ENCODE measurements at regions not wholly inside any gene's neighbourhood (a gene's known extent, or its start where the extent isn't known, plus 50 kb on each side); places are given as distances from the start of the nearest gene placed in this dataset.

- no peak for DNase-seq (ENCODE audit: low spot score)
These were observed 50.6 kb upstream of the DCC start for GRCh38 chr18:52289392-52289791.
